Left renal pelvis (tissue), 4 donors: ENCODE measurements at regions not wholly inside any gene's neighbourhood (a gene's known extent, or its start where the extent isn't known, plus 50 kb on each side); places are given as distances from the start of the nearest gene placed in this dataset.

Experiments
- DNase-seq, 4 donors: peaks; one replicate each; pipeline ENCODE4 v3.0.0-alpha.2; 2013; ENCODE audit warnings: low read depth in 4 of 4, low spot score in 3 of 4

GRCh38 chr7:24341691-24342413 is 57.9 kb downstream of the NPY start:
- DNase-seq = no peak

- no peak for DNase-seq
Measured at GRCh38 chr7:24343614-24344013, 59.6 kb downstream of the NPY start.

GRCh38 chr7:24346129-24346528 is 62.1 kb downstream of the NPY start:
- no peak for DNase-seq

GRCh38 chr7:24346716-24347115 is 62.7 kb downstream of the NPY start:
- DNase-seq = no peak

- DNase-seq = no peak
Measured at GRCh38 chr7:24349339-24349738, 65.3 kb downstream of the NPY start.

GRCh38 chr7:24354456-24354855 is 70.5 kb downstream of the NPY start:
- no peak for DNase-seq

- DNase-seq = no peak
Measured at GRCh38 chr7:24356718-24357386, 72.9 kb downstream of the NPY start.

- no peak for DNase-seq
Measured at GRCh38 chr7:24361001-24361400, 77.0 kb downstream of the NPY start.

- DNase-seq = no peak
Measured at GRCh38 chr7:24365606-24366005, 81.6 kb downstream of the NPY start.

GRCh38 chr7:24366876-24367275 is 82.9 kb downstream of the NPY start:
- no peak for DNase-seq

- no peak for DNase-seq
Measured at GRCh38 chr7:24368161-24368560, 84.2 kb downstream of the NPY start.

GRCh38 chr7:24370541-24370940 is 86.6 kb downstream of the NPY start:
- no peak for DNase-seq

GRCh38 chr7:24372961-24373955 is 89.3 kb downstream of the NPY start:
- no peak for DNase-seq

GRCh38 chr7:24378871-24379616 is 95.1 kb downstream of the NPY start:
- no peak for DNase-seq

GRCh38 chr7:24381894-24382505 is 98.0 kb downstream of the NPY start:
- DNase-seq = no peak

- DNase-seq = no peak
Measured at GRCh38 chr7:24383055-24383454, 99.1 kb downstream of the NPY start.

GRCh38 chr7:24384362-24385030 is 100.5 kb downstream of the NPY start:
- no peak for DNase-seq

GRCh38 chr7:24388212-24388611 is 104.2 kb downstream of the NPY start:
- no peak for DNase-seq

GRCh38 chr7:24390376-24391157 is 106.6 kb downstream of the NPY start:
- DNase-seq = no peak
